ENCODE measurements at regions not wholly inside any gene's neighbourhood (a gene's known extent, or its start where the extent isn't known, plus 50 kb on each side); places are given as distances from the start of the nearest gene placed in this dataset.

GRCh38 chr16:86070971-86071370 is 172.0 kb downstream of the IRF8 start:
- TF ChIP-seq ZNF274 (IDR thresholded peaks at IDR 0.05; ENCODE audit: low read depth, low read length) (no peak), MAX (IDR thresholded peaks at IDR 0.05) (no peak)
- H3K4me3 ChIP-seq (replicated peaks in 1 of 2; ENCODE audit: low read depth in 1 of 2, low read length in 2 of 2): no peak overlapping the region
- intact Hi-C loops (cut with micrococcal nuclease): loop anchor here (5.0 kb wide), 1 partner anchor 271 kb away; no protein-coding TSS in a partner anchor
- H3K79me2 ChIP-seq (ENCODE audit: insufficient read depth, low read length): no peaks in the 10 kb centered on the region
- no peaks in the 10 kb centered on the region for H4K20me1 ChIP-seq (ENCODE audit: insufficient read depth)
- no peaks in the 10 kb centered on the region for H3K9me2 ChIP-seq (ENCODE audit: insufficient read depth)
- H3K9me3 ChIP-seq (ENCODE audit: control insufficient read depth in 1 of 2, insufficient read depth in 1 of 2, low read depth in 1 of 2, low read length in 2 of 2): no peaks in the 10 kb centered on the region
- no peaks in the 10 kb centered on the region for H3K27me3 ChIP-seq (ENCODE audit: insufficient read depth, low read length)
- no peak overlapping the region for H3K4me2 ChIP-seq (ENCODE audit: low read length)
- RAD21 ChIA-PET (ENCODE audit: low non-redundant PET in 1 of 2, low total read pairs in 2 of 2, uncharacterized antibody in 2 of 2, unreplicated experiment in 2 of 2): interaction anchor here (1.8 to 3.8 kb wide), 2 partner anchors 447 kb away, joined by 7 to 12 read pairs; no protein-coding TSS in a partner anchor
- no peak for DNase-seq (ENCODE audit: low read depth, low spot score)
- no peak overlapping the region for H2AFZ ChIP-seq (ENCODE audit: low read depth, low read length, poor library complexity, severe bottlenecking)
- peaks cover 0 to 5% of the 10 kb centered on the region in 2 experiments; a peak in 1 of 4 replicates for H3K4me1 ChIP-seq (ENCODE audit: control insufficient read depth in 1 of 2, insufficient read depth in 2 of 2, low read length in 2 of 2)
- CTCF ChIA-PET: interaction anchor here (1.3 to 3.0 kb wide), 3 partner anchors 22 to 450 kb away, joined by 4 to 79 read pairs (median 14); no protein-coding TSS in a partner anchor
- ATAC-seq: no peak
- no peak overlapping the region for H3K9ac ChIP-seq (ENCODE audit: low read length)
- POLR2A ChIA-PET: no interaction called here
- no peak overlapping the region for H3K27ac ChIP-seq (ENCODE audit: low read depth, low read length)
- no TSS peak for BruUV-seq (replicated peaks)
- H3K36me3 ChIP-seq (ENCODE audit: control insufficient read depth in 1 of 2, insufficient read depth in 2 of 2, low read length in 2 of 2): no peaks in the 10 kb centered on the region

GRCh38 chr16:86071611-86072240 is 172.8 kb downstream of the IRF8 start:
- H3K9me3 ChIP-seq (ENCODE audit: control insufficient read depth in 1 of 2, insufficient read depth in 1 of 2, low read depth in 1 of 2, low read length in 2 of 2): no peaks in the 10 kb centered on the region
- H3K9me2 ChIP-seq (ENCODE audit: insufficient read depth): no peaks in the 10 kb centered on the region
- ChIA-PET RAD21 (ENCODE audit: low non-redundant PET in 1 of 2, low total read pairs in 2 of 2, uncharacterized antibody in 2 of 2, unreplicated experiment in 2 of 2) (interaction anchor here (1.8 to 3.8 kb wide), 2 partner anchors 446 kb away, joined by 7 to 12 read pairs; no protein-coding TSS in a partner anchor), POLR2A (no interaction called here), CTCF (interaction anchor here (2.4 to 3.0 kb wide), 4 partner anchors 181 to 449 kb away, joined by 14 to 79 read pairs (median 20); no protein-coding TSS in a partner anchor)
- H3K4me3 ChIP-seq (replicated peaks in 1 of 2; ENCODE audit: low read depth in 1 of 2, low read length in 2 of 2): no peak overlapping the region
- H4K20me1 ChIP-seq (ENCODE audit: insufficient read depth): no peaks in the 10 kb centered on the region
- H3K27ac ChIP-seq (ENCODE audit: low read depth, low read length): no peak overlapping the region
- H2AFZ ChIP-seq (ENCODE audit: low read depth, low read length, poor library complexity, severe bottlenecking): no peak overlapping the region
- DNase-seq (ENCODE audit: low read depth, low spot score) (no peak), ATAC-seq (no peak)
- no peaks in the 10 kb centered on the region for H3K36me3 ChIP-seq (ENCODE audit: control insufficient read depth in 1 of 2, insufficient read depth in 2 of 2, low read length in 2 of 2)
- H3K4me2 ChIP-seq (ENCODE audit: low read length): no peak overlapping the region
- no peak overlapping the region for H3K9ac ChIP-seq (ENCODE audit: low read length)
- H3K79me2 ChIP-seq (ENCODE audit: insufficient read depth, low read length): no peaks in the 10 kb centered on the region
- intact Hi-C loops (cut with micrococcal nuclease): loop anchor here (1.0 to 5.0 kb wide), 3 partner anchors 181 to 449 kb away; no protein-coding TSS in a partner anchor
- no TSS peak for BruUV-seq (replicated peaks)
- H3K4me1 ChIP-seq (ENCODE audit: control insufficient read depth in 1 of 2, insufficient read depth in 2 of 2, low read length in 2 of 2): peaks cover 0 to 4% of the 10 kb centered on the region in 2 experiments; a peak in 1 of 4 replicates
- no peaks in the 10 kb centered on the region for H3K27me3 ChIP-seq (ENCODE audit: insufficient read depth, low read length)
- TF ChIP-seq FOSL1 (IDR thresholded peaks at IDR 0.05; ENCODE audit: low read depth) (no peak), EZH2phosphoT487 (IDR thresholded peaks at IDR 0.05; ENCODE audit: borderline replicate concordance) (no peak), SIN3A (IDR thresholded peaks at IDR 0.05; ENCODE audit: low read depth) (no peak), TCF7L2 (IDR thresholded peaks at IDR 0.05; ENCODE audit: borderline replicate concordance, extremely low read depth, insufficient read depth, insufficient read length) (no peak), MAX (IDR thresholded peaks at IDR 0.05) (no peak), ZNF274 (IDR thresholded peaks at IDR 0.05; ENCODE audit: low read depth, low read length) (no peak), SP1 (IDR thresholded peaks at IDR 0.05; ENCODE audit: low read depth) (no peak), ATF3 (IDR thresholded peaks at IDR 0.05) (no peak), CBX3 (IDR thresholded peaks at IDR 0.05; ENCODE audit: low read depth) (no peak), ELF1 (IDR thresholded peaks at IDR 0.05; ENCODE audit: borderline replicate concordance, low read depth) (no peak)
